ENCODE measurements at regions not wholly inside any gene's neighbourhood (a gene's known extent, or its start where the extent isn't known, plus 50 kb on each side); places are given as distances from the start of the nearest gene placed in this dataset.

DNA sequence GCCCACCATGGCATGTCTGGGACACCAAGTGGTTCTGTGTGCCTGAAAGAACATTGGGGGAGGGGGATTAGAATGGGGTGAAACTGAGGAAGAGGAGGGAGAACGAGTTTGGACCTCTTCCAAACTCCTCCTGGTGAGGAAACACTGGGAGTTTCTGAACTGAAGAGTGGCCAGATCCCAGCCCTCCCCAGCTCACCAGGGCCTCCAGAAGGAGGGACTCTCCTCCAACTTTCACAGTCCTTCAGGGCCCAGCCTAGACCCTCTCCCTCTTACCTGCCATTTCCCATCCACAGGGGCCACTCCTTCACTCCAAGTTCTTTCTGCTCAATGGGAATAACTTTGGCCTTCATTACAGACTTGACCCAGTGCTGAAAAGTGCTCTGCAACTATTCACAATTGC lies 132.0 kb upstream of the FOXK1 start:
- no peak overlapping the region for H3K9ac ChIP-seq (ENCODE audit: low read length)
- H3K4me1 ChIP-seq (ENCODE audit: control insufficient read depth, insufficient read depth, low read length): no peaks in the 10 kb centered on the region
- no peak overlapping the region for H3K4me3 ChIP-seq (ENCODE audit: low read length)
- no peak overlapping the region for H3K27ac ChIP-seq (ENCODE audit: low read depth, low read length)
- H3K36me3 ChIP-seq (ENCODE audit: control insufficient read depth, insufficient read depth, low read length): no peaks in the 10 kb centered on the region
- H3K27me3 ChIP-seq (ENCODE audit: control insufficient read depth, insufficient read depth, low read length): no peaks in the 10 kb centered on the region

DNA sequence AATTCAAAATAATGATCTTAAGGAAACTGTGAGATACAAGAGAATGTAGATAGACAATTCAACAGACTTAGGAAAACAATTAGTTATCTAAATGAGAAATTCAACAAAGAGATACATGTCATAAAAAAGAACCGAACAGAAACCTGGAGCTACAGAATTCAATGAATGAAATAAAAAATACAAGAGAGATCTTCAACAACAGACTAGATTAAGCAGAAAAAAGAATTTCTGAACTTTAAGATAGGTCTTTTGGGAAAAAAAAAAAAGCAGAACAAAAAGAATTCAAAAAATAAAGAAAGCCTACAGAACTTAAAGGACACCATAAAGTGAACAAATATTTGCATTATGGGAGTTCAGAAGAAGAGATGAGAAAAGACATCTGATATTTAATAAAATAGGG lies 129.1 kb upstream of the FOXK1 start:
- Histone ChIP-seq H3K36me3 (ENCODE audit: control insufficient read depth, insufficient read depth, low read length) (no peaks in the 10 kb centered on the region), H3K9ac (ENCODE audit: low read length) (no peak overlapping the region), H3K4me3 (ENCODE audit: low read length) (no peak overlapping the region), H3K27ac (ENCODE audit: low read depth, low read length) (no peak overlapping the region), H3K27me3 (ENCODE audit: control insufficient read depth, insufficient read depth, low read length) (no peaks in the 10 kb centered on the region), H3K4me1 (ENCODE audit: control insufficient read depth, insufficient read depth, low read length) (no peaks in the 10 kb centered on the region)

DNA sequence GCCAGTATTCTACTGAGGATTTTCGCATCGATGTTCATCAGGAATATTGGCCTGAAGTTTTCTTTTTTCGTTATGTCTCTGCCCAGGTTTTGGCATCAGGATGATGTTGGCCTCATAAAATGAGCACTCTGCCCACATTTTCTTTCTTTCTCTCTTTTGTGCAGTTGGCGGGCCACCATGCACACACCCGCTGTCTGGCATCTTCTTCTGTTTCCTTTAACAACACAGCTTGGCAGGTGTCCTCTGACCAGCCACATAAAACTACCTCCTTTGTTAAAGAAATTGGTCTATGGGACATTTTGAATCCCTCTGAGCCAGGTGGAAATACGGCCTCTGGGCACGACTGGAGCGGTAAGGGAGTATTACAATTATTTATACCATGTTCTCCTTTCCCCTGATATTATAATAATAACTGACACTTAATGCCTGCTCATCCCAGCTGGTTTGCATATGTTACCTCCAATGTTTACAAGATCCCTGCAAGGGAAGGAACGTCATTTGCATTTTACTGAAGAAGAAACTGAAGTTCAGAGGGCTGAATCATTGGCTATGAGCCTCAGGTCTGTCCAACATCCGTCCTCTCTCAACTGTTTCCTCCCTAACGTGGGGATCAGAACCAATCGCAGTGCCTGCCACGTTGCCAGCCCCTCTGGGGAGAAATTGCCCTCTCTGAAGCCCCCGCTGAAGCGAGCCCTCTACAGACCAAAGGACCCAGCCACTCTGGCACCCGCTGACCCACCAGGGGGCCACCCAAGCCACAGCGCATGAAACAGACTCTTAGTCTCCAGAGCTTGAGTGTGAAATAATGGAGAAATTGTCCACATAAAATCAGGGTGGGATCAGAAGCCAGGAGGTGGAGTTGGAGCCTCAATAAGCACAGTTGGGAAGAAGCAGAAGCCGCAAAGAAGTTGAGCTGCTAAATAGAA lies 125.0 kb upstream of the FOXK1 start:
- no peaks in the 10 kb centered on the region for H3K27me3 ChIP-seq (ENCODE audit: control insufficient read depth, insufficient read depth, low read length)
- H3K4me1 ChIP-seq (ENCODE audit: control insufficient read depth, insufficient read depth, low read length): no peaks in the 10 kb centered on the region
- no peak overlapping the region for H3K4me3 ChIP-seq (ENCODE audit: low read length)
- no peaks in the 10 kb centered on the region for H3K36me3 ChIP-seq (ENCODE audit: control insufficient read depth, insufficient read depth, low read length)
- no peak overlapping the region for H3K9ac ChIP-seq (ENCODE audit: low read length)
- H3K27ac ChIP-seq (ENCODE audit: low read depth, low read length): no peak overlapping the region

DNA sequence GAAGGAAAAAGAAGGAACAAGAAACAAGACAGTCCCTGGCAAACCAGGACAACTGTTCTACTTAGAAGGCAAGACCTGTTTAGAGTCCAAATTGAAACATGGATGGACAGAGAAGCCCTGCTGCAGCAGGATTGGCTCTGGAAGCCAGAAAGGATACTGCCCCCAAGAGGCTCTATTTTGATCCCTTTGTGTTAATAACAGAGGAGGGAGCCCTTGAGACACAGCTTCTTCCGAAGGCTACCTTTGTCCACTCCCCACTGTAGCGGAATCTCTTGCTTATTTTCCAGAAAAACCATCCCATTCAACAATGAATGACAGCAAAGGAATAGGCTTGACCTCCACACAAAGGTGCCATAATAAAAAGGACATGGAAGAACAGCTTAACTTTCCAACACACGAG lies 120.3 kb upstream of the FOXK1 start:
- H3K4me1 ChIP-seq (ENCODE audit: control insufficient read depth, insufficient read depth, low read length): no peaks in the 10 kb centered on the region
- no peak overlapping the region for H3K4me3 ChIP-seq (ENCODE audit: low read length)
- H3K27me3 ChIP-seq (ENCODE audit: control insufficient read depth, insufficient read depth, low read length): no peaks in the 10 kb centered on the region
- no peak overlapping the region for H3K9ac ChIP-seq (ENCODE audit: low read length)
- no peaks in the 10 kb centered on the region for H3K36me3 ChIP-seq (ENCODE audit: control insufficient read depth, insufficient read depth, low read length)
- H3K27ac ChIP-seq (ENCODE audit: low read depth, low read length): no peak overlapping the region

DNA sequence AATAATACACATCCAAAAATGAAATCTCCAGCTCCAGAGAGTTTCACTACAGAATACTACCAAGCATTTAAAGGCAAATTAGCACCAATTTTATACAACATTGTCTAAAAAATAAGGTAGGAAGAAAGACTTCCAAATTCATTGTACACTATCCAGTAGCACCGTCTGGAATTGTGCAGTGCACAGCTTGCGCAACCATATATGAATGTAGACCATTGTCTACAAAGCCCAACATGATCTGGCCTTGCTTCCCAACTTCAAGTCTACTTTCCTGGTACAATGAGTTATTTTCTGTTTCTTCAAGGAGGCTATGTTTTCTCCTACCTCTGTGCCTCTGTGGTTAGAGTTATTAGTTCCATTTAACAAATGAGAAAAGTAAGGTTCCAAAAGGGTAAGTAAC lies 115.4 kb upstream of the FOXK1 start:
- Histone ChIP-seq H3K27ac (ENCODE audit: low read depth, low read length) (no peak overlapping the region), H3K4me3 (ENCODE audit: low read length) (no peak overlapping the region), H3K4me1 (ENCODE audit: control insufficient read depth, insufficient read depth, low read length) (no peaks in the 10 kb centered on the region), H3K9ac (ENCODE audit: low read length) (no peak overlapping the region), H3K27me3 (ENCODE audit: control insufficient read depth, insufficient read depth, low read length) (no peaks in the 10 kb centered on the region), H3K36me3 (ENCODE audit: control insufficient read depth, insufficient read depth, low read length) (no peaks in the 10 kb centered on the region)

DNA sequence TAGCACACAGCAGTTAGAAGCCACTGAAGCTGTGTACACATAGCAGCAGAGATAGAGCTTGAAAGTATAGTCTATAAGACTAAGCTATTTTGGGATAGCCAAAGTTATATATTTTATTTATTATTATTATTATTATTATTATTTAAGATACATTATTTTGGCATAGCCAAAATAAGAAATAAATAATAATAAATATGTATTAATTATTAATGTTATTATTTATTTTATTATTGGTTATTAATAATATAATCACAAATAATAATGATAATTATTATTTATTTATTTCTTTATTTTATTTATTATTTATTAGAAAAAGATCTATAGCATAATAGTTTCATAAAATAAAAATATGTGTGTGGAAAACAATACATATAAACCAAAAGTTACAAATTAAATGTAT lies 107.2 kb upstream of the FOXK1 start:
- H3K27ac ChIP-seq (ENCODE audit: low read depth, low read length): no peak overlapping the region
- no peaks in the 10 kb centered on the region for H3K27me3 ChIP-seq (ENCODE audit: control insufficient read depth, insufficient read depth, low read length)

DNA sequence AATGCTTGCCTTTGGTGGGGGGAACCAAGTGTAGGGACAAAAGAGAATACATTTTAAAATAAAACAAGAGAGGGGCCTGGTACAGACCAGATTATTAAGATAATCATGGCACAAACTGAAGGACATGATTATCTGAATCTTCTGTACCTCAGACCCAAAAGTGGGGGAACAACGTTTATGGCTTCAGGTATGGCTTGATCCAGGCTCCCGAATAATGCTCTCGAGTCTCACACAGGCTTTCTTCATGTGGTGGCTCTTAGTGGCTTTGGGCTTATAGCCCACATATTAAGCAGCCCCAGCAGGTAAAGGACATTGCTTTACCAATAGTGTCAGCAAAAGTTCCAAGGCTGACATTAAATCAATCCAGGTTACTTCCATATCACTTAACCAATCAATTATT lies 106.8 kb upstream of the FOXK1 start:
- no peak overlapping the region for H3K27ac ChIP-seq (ENCODE audit: low read depth, low read length)
- no peaks in the 10 kb centered on the region for H3K4me1 ChIP-seq (ENCODE audit: control insufficient read depth, insufficient read depth, low read length)

More for the DNA sequence above, 107.2 kb upstream of the FOXK1 start:
- no peak overlapping the region for H3K4me3 ChIP-seq (ENCODE audit: low read length)
- no peaks in the 10 kb centered on the region for H3K36me3 ChIP-seq (ENCODE audit: control insufficient read depth, insufficient read depth, low read length)
- H3K4me1 ChIP-seq (ENCODE audit: control insufficient read depth, insufficient read depth, low read length): no peaks in the 10 kb centered on the region
- H3K9ac ChIP-seq (ENCODE audit: low read length): no peak overlapping the region

DNA sequence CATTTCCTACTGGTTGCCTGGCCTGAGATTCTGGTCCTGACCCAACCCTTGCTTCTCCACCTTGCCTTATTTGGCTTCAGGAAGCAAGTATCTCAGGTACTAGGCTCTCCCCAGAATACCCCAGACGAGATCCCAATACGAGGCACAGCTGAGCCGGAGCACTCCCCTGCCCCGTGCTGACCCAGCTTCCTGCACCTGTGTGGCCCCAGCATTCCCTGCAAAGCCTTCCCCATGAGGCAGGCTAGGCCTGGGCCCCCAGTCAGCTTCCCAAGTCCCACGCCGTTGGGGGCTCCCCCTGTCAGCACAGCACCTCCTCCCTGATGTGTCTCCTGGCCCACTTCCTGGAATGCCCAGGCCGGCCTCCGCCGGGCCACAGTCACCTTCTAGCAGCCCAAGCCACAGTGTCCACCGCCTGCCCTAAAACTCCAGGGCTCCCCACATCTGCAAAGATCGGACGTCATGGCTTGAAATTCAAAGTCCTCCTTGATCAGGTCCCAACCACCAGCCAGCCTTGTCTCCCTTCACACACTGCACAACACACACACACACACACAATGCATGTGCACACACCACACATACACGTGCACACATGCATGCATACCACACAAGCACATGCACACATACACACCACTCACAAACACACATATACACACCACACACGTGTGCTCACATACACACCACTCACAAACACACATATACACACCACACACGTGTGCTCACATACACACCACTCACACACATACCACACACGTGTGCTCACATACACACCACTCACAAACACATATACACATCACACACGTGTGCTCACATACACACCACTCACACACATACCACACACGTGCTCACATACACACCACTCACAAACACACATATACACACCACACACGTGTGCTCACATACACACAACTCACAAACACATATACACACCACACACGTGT lies 78.9 kb upstream of the FOXK1 start:
- no peak overlapping the region for H3K27ac ChIP-seq (ENCODE audit: low read depth, low read length)
- H3K27me3 ChIP-seq (ENCODE audit: control insufficient read depth, insufficient read depth, low read length): no peaks in the 10 kb centered on the region
- H3K36me3 ChIP-seq (ENCODE audit: control insufficient read depth, insufficient read depth, low read length): no peaks in the 10 kb centered on the region
- H3K4me3 ChIP-seq (ENCODE audit: low read length): no peak overlapping the region
- H3K4me1 ChIP-seq (ENCODE audit: control insufficient read depth, insufficient read depth, low read length): no peaks in the 10 kb centered on the region
- H3K9ac ChIP-seq (ENCODE audit: low read length): no peak overlapping the region

More for the DNA sequence above, 106.8 kb upstream of the FOXK1 start:
- no peak overlapping the region for H3K4me3 ChIP-seq (ENCODE audit: low read length)
- no peaks in the 10 kb centered on the region for H3K27me3 ChIP-seq (ENCODE audit: control insufficient read depth, insufficient read depth, low read length)
- H3K36me3 ChIP-seq (ENCODE audit: control insufficient read depth, insufficient read depth, low read length): no peaks in the 10 kb centered on the region
- H3K9ac ChIP-seq (ENCODE audit: low read length): no peak overlapping the region

DNA sequence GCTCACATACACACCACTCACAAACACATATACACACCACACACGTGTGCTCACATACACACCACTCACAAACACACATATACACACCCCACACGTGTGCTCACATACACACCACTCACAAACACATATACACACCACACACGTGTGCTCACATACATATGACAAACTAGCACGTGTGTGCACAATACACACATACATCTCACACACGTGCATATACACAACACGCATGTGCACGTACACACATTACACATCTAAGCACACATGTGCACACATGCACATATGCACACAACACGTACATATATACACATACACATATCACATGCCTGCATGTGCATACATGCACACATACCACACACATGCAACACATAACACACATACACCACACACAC lies 78.3 kb upstream of the FOXK1 start:
- H3K27me3 ChIP-seq (ENCODE audit: control insufficient read depth, insufficient read depth, low read length): no peaks in the 10 kb centered on the region
- no peak overlapping the region for H3K4me3 ChIP-seq (ENCODE audit: low read length)
- H3K9ac ChIP-seq (ENCODE audit: low read length): no peak overlapping the region
- H3K36me3 ChIP-seq (ENCODE audit: control insufficient read depth, insufficient read depth, low read length): no peaks in the 10 kb centered on the region
- no peaks in the 10 kb centered on the region for H3K4me1 ChIP-seq (ENCODE audit: control insufficient read depth, insufficient read depth, low read length)
- no peak overlapping the region for H3K27ac ChIP-seq (ENCODE audit: low read depth, low read length)

DNA sequence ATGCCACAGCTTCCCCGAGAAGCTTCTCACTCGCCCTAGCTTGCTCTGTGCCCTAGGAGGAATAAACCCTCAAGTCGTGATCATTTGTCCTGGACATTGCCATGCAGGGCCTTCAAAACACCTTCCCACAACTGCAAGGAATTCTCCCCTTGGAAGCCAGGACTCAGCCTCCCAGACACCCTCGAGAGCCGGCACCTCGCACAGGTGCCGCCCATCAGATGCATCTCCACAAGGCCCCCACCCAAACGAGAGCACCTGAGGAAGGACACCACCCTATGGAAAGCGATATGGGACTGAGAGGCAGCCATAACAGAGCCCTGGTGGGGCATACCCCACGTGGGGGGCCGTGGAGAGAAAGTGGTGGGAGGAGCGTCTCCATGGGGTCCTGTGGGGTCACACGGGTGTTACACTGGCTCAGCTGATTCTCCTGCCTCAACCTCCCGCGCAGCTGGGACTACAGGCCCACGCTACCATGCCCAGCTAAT lies 77.6 kb upstream of the FOXK1 start:
- H3K4me3 ChIP-seq (ENCODE audit: low read length): no peak overlapping the region
- H3K9ac ChIP-seq (ENCODE audit: low read length): no peak overlapping the region
- no peak overlapping the region for H3K27ac ChIP-seq (ENCODE audit: low read depth, low read length)
- H3K27me3 ChIP-seq (ENCODE audit: control insufficient read depth, insufficient read depth, low read length): no peaks in the 10 kb centered on the region
- no peaks in the 10 kb centered on the region for H3K4me1 ChIP-seq (ENCODE audit: control insufficient read depth, insufficient read depth, low read length)
- no peaks in the 10 kb centered on the region for H3K36me3 ChIP-seq (ENCODE audit: control insufficient read depth, insufficient read depth, low read length)

DNA sequence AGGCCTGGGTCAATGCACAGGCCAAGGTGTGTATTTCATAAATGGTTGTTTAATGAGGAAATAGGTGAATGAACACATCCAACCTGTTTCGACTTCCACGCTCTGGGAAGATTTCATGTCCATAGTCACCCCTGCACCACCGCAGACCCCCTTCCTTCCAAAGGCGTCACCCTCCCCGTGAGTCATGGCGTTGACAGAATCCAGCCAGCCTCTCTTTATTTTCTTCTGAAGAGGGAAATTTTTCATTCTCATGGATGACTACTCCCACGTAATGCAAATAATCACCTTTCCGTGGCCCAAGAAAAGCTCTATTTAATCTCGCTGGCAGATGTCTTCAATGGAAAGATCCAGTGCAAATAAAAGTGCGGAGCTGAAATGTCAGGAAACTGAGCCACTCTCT lies 75.3 kb upstream of the FOXK1 start:
- Histone ChIP-seq H3K27ac (ENCODE audit: low read depth, low read length) (no peak overlapping the region), H3K4me3 (ENCODE audit: low read length) (no peak overlapping the region), H3K4me1 (ENCODE audit: control insufficient read depth, insufficient read depth, low read length) (no peaks in the 10 kb centered on the region), H3K27me3 (ENCODE audit: control insufficient read depth, insufficient read depth, low read length) (no peaks in the 10 kb centered on the region), H3K36me3 (ENCODE audit: control insufficient read depth, insufficient read depth, low read length) (no peaks in the 10 kb centered on the region), H3K9ac (ENCODE audit: low read length) (no peak overlapping the region)

DNA sequence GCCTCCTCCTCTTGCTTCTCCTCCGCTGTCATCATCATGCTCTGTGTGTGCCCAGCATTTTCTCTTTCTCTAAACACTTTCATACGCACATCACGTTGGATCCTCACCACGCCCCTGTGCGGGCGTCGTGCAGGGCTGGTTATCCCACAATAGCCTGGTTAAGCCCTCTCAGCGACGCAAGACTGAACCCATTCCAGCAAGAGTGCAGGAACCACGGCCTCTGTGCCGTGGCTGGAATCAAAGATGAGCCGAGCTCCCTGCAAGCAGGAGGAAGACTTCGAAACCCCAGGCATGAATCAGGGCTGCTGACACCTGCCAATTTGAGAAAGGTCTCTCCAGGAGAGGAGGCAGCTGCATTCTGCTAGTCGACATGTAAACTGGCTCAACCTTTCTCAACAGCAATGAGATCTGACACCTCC lies 74.8 kb upstream of the FOXK1 start:
- no peaks in the 10 kb centered on the region for H3K36me3 ChIP-seq (ENCODE audit: control insufficient read depth, insufficient read depth, low read length)
- no peaks in the 10 kb centered on the region for H3K27me3 ChIP-seq (ENCODE audit: control insufficient read depth, insufficient read depth, low read length)
- H3K27ac ChIP-seq (ENCODE audit: low read depth, low read length): no peak overlapping the region
- H3K9ac ChIP-seq (ENCODE audit: low read length): no peak overlapping the region
- H3K4me3 ChIP-seq (ENCODE audit: low read length): no peak overlapping the region
- no peaks in the 10 kb centered on the region for H3K4me1 ChIP-seq (ENCODE audit: control insufficient read depth, insufficient read depth, low read length)
